Thyroid gland (tissue), 4 donors: ENCODE measurements at regions not wholly inside any gene's neighbourhood (a gene's known extent, or its start where the extent isn't known, plus 50 kb on each side); places are given as distances from the start of the nearest gene placed in this dataset.

ENCODE experiments used
- CTCF ChIP-seq, 6 experiments: fragments of 200-600 bp in 3 of 6; fragments of 450-650 bp in 3 of 6; sonication (generic) in 3 of 6; IDR thresholded peaks; one replicate each; pipeline ENCODE4 v1.5.1; 2016 to 2019; ENCODE audit warnings: antibody characterized with exemption in 6 of 6, mild to moderate bottlenecking in 2 of 6, inconsistent platforms in 1 of 6, moderate library complexity in 1 of 6
- POLR2A ChIP-seq, 2 donors: fragments of 450-650 bp; IDR thresholded peaks; one replicate each; pipeline ENCODE4 v1.6.1; 2017; ENCODE audit warnings: antibody characterized with exemption in 2 of 2, mild to moderate bottlenecking in 2 of 2, moderate library complexity in 1 of 2

GRCh38 chr7:128591705-128592104 is 80.4 kb upstream of the GARIN1A start:
- TF ChIP-seq POLR2A (IDR thresholded peaks at IDR 0.05) (no peak), CTCF (IDR thresholded peaks at IDR 0.05) (no peak)
